ENCODE measurements at regions not wholly inside any gene's neighbourhood (a gene's known extent, or its start where the extent isn't known, plus 50 kb on each side); places are given as distances from the start of the nearest gene placed in this dataset.

- intact Hi-C loops (cut with micrococcal nuclease) = no loop called here
- Histone ChIP-seq H3K9ac (ENCODE audit: insufficient read depth, low read length, poor library complexity, severe bottlenecking) (no peak overlapping the region), H3K27ac (ENCODE audit: low read depth in 1 of 2, low read length in 2 of 2) (no peak overlapping the region), H3K27me3 (ENCODE audit: control insufficient read depth in 2 of 2, insufficient read depth in 2 of 2, low read length in 2 of 2) (no peaks in the 10 kb centered on the region), H3K36me3 (replicated peaks in 1 of 2; ENCODE audit: control insufficient read depth in 1 of 2, insufficient read depth in 2 of 2, low read length in 2 of 2) (no peaks in the 10 kb centered on the region), H3K4me3 (replicated peaks in 1 of 3; ENCODE audit: low read depth in 2 of 3, low read length in 3 of 3) (no peak overlapping the region), H3K79me2 (ENCODE audit: insufficient read depth, low read length) (no peaks in the 10 kb centered on the region), H2AFZ (ENCODE audit: insufficient read depth, low read depth, low read length, poor library complexity, severe bottlenecking) (no peak overlapping the region), H3K4me2 (replicated peaks; ENCODE audit: extremely low read depth, low read length, poor library complexity, severe bottlenecking) (no peak overlapping the region), H3K4me1 (ENCODE audit: control insufficient read depth in 1 of 2, insufficient read depth in 2 of 2, low read length in 2 of 2) (no peaks in the 10 kb centered on the region), H4K20me1 (ENCODE audit: insufficient read depth, low read length) (no peaks in the 10 kb centered on the region), H3K9me3 (replicated peaks in 1 of 2; ENCODE audit: control insufficient read depth in 1 of 2, insufficient read depth in 1 of 2, low read length in 2 of 2) (peaks cover 3 to 20% of the 10 kb centered on the region in 2 donors)
- H3K4me3 Mint-ChIP-seq = no peak overlapping the region
- no peaks in the 10 kb centered on the region for H3K4me1 Mint-ChIP-seq
- TF ChIP-seq CTCF (IDR thresholded peaks at IDR 0.05) = no peak
- H3K9me3 Mint-ChIP-seq = peaks cover 0 to 18% (median 10%) of the 10 kb centered on the region in 7 donors
- WGBS (ENCODE audit: insufficient coverage) = no CpG with 5 or more reads among the region's 1 CpG
- H3K36me3 Mint-ChIP-seq = no peaks in the 10 kb centered on the region
- H3K27ac Mint-ChIP-seq = no peak overlapping the region
- no peak for DNase-seq
- H3K27me3 Mint-ChIP-seq (ENCODE audit: low read depth in 3 of 3) = peaks cover 0 to 4% (median 0%) of the 10 kb centered on the region in 3 donors
Observed at GRCh38 chr4:106601519-106601918, 232.9 kb upstream of the GIMD1 start.

GRCh38 chr4:106595906-106596305 is 227.3 kb upstream of the GIMD1 start:
- H3K36me3 Mint-ChIP-seq = no peaks in the 10 kb centered on the region
- WGBS (ENCODE audit: insufficient coverage) = no CpG with 5 or more reads among the region's 1 CpG
- H3K27ac ChIP-seq (ENCODE audit: low read depth in 1 of 2, low read length in 2 of 2) = no peak overlapping the region
- no peaks in the 10 kb centered on the region for H3K4me1 ChIP-seq (ENCODE audit: control insufficient read depth in 1 of 2, insufficient read depth in 2 of 2, low read length in 2 of 2)
- no peak for DNase-seq
- H4K20me1 ChIP-seq (ENCODE audit: insufficient read depth, low read length) = no peaks in the 10 kb centered on the region
- no peak overlapping the region for H3K4me3 ChIP-seq (replicated peaks in 1 of 3; ENCODE audit: low read depth in 2 of 3, low read length in 3 of 3)
- no peak overlapping the region for H3K4me3 Mint-ChIP-seq
- TF ChIP-seq CTCF (IDR thresholded peaks at IDR 0.05) = no peak
- peaks cover 0 to 5% (median 0%) of the 10 kb centered on the region in 3 donors for H3K27me3 Mint-ChIP-seq (ENCODE audit: low read depth in 3 of 3)
- peaks cover 0 to 2% (median 0%) of the 10 kb centered on the region in 7 donors for H3K9me3 Mint-ChIP-seq
- no peaks in the 10 kb centered on the region for H3K36me3 ChIP-seq (replicated peaks in 1 of 2; ENCODE audit: control insufficient read depth in 1 of 2, insufficient read depth in 2 of 2, low read length in 2 of 2)
- no peaks in the 10 kb centered on the region for H3K79me2 ChIP-seq (ENCODE audit: insufficient read depth, low read length)
- no peak overlapping the region for H3K9ac ChIP-seq (ENCODE audit: insufficient read depth, low read length, poor library complexity, severe bottlenecking)
- H3K27me3 ChIP-seq (ENCODE audit: control insufficient read depth in 2 of 2, insufficient read depth in 2 of 2, low read length in 2 of 2) = no peaks in the 10 kb centered on the region
- no peaks in the 10 kb centered on the region for H3K4me1 Mint-ChIP-seq
- no peak overlapping the region for H2AFZ ChIP-seq (ENCODE audit: insufficient read depth, low read depth, low read length, poor library complexity, severe bottlenecking)
- no peak overlapping the region for H3K4me2 ChIP-seq (replicated peaks; ENCODE audit: extremely low read depth, low read length, poor library complexity, severe bottlenecking)
- no peak overlapping the region for H3K27ac Mint-ChIP-seq
- intact Hi-C loops (cut with micrococcal nuclease) = no loop called here
- H3K9me3 ChIP-seq (replicated peaks in 1 of 2; ENCODE audit: control insufficient read depth in 1 of 2, insufficient read depth in 1 of 2, low read length in 2 of 2) = no peaks in the 10 kb centered on the region
